HepG2 (cell line): ENCODE measurements at regions not wholly inside any gene's neighbourhood (a gene's known extent, or its start where the extent isn't known, plus 50 kb on each side); places are given as distances from the start of the nearest gene placed in this dataset.

ENCODE experiments used
- ATF1 ChIP-seq: IDR thresholded peaks from 2 replicates; pipeline ENCODE4 v1.6.1; 2016; ENCODE audit warnings: mild to moderate bottlenecking, control low read depth
- CTCF ChIP-seq: sonication (generic); formaldehyde crosslinking; IDR thresholded peaks from 2 replicates; pipeline ENCODE4 v1.5.0; 2020; ENCODE audit warnings: mild to moderate bottlenecking, missing genetic modification reagents, moderate library complexity
- DBP ChIP-seq: sonication (generic); formaldehyde crosslinking; IDR thresholded peaks from 2 replicates; pipeline ENCODE4 v1.4.0; 2020; ENCODE audit warnings: missing genetic modification reagents; ENCODE audit errors: not compliant biosample characterization
- GABPB1 ChIP-seq: IDR thresholded peaks from 2 replicates; pipeline ENCODE4 v1.6.1; 2016; ENCODE audit warnings: mild to moderate bottlenecking, missing genetic modification reagents, moderate library complexity, missing compliant biosample characterization
- PHF21A ChIP-seq: sonication (generic); formaldehyde crosslinking; IDR thresholded peaks from 2 replicates; pipeline ENCODE4 v1.5.0; 2020; ENCODE audit warnings: mild to moderate bottlenecking, missing genetic modification reagents
- TCF7L2 ChIP-seq: IDR thresholded peaks from 2 replicates; pipeline ENCODE4 v1.6.1; 2011; ENCODE audit warnings: mild to moderate bottlenecking, low read depth, low read length, moderate library complexity
- ZFP36 ChIP-seq: fragments of 150-350 bp; IDR thresholded peaks from 2 replicates; pipeline ENCODE4 v1.6.1; 2018; ENCODE audit warnings: borderline replicate concordance, low read length, low read depth; ENCODE audit not compliant: partially characterized antibody
- ZNF354B ChIP-seq: sonication (generic); formaldehyde crosslinking; IDR thresholded peaks from 2 replicates; pipeline ENCODE4 v1.8.0; 2022; ENCODE audit warnings: mild to moderate bottlenecking, missing genetic modification reagents

- no peak for TF ChIP-seq CTCF (CRISPR knock-in tag)
- TF ChIP-seq ZNF354B (CRISPR knock-in tag): no peak
- no peak for TF ChIP-seq ATF1
- no peak for TF ChIP-seq TCF7L2
- no peak for TF ChIP-seq ZFP36
- TF ChIP-seq GABPB1 (CRISPR knock-in tag): no peak
- TF ChIP-seq DBP: no peak
- no peak for TF ChIP-seq PHF21A (CRISPR knock-in tag)
Measured at GRCh38 chr2:30336978-30337841, 105.9 kb downstream of the LBH start.
